HCT116 (cell line): ENCODE measurements at regions not wholly inside any gene's neighbourhood (a gene's known extent, or its start where the extent isn't known, plus 50 kb on each side); places are given as distances from the start of the nearest gene placed in this dataset.

ENCODE experiments used
- CTCF ChIP-seq, 3 experiments: fragments of 200-600 bp in 1 of 3; sonication (generic) in 1 of 3; IDR thresholded peaks in 2 of 3; conservative IDR thresholded peaks in 1 of 3; 2 replicates each; pipeline ENCODE4 v1.5.1; 2012 to 2017; ENCODE audit warnings: low read depth in 2 of 3, low read length in 2 of 3, antibody characterized with exemption in 1 of 3, borderline replicate concordance in 1 of 3, control low read depth in 1 of 3, mild to moderate bottlenecking in 1 of 3, mixed read lengths in 1 of 3, mixed run types in 1 of 3, moderate library complexity in 1 of 3; ENCODE audit not compliant: insufficient read depth in 1 of 3
- MAX ChIP-seq: IDR thresholded peaks from 2 replicates; pipeline ENCODE4 v1.6.1; 2012
- POLR2A ChIP-seq: IDR thresholded peaks from 2 replicates; pipeline ENCODE4 v1.7.0; 2011; ENCODE audit warnings: borderline replicate concordance; ENCODE audit not compliant: insufficient read depth, insufficient read length; ENCODE audit errors: extremely low read depth
- POLR2AphosphoS5 ChIP-seq: IDR thresholded peaks from 2 replicates; pipeline ENCODE4 v1.6.1; 2011; ENCODE audit warnings: mild to moderate bottlenecking, low read depth, low read length, moderate library complexity

GRCh38 chr5:176166427-176166826 lies 71.8 kb upstream of the SIMC1 start:
- TF ChIP-seq POLR2A = no peak
- no peak for TF ChIP-seq POLR2AphosphoS5
- no peak for TF ChIP-seq MAX
- TF ChIP-seq CTCF (IDR thresholded peaks at IDR 0.05 in 2 of 3, conservative IDR thresholded peaks at IDR 0.05 in 1 of 3; ENCODE audit: borderline replicate concordance in 1 of 3, insufficient read depth in 1 of 3, low read depth in 2 of 3, low read length in 2 of 3) = no peak
